ENCODE measurements at regions not wholly inside any gene's neighbourhood (a gene's known extent, or its start where the extent isn't known, plus 50 kb on each side); places are given as distances from the start of the nearest gene placed in this dataset.

- Histone ChIP-seq H3K4me1 (ENCODE audit: control insufficient read depth in 2 of 2, insufficient read depth in 2 of 2, low read length in 2 of 2) (peaks cover 0 to 10% of the 10 kb centered on the region in 2 donors), H3K4me3 (ENCODE audit: low read length in 2 of 2) (no peak overlapping the region), H3K27me3 (ENCODE audit: control insufficient read depth in 2 of 2, insufficient read depth in 2 of 2, low read length in 2 of 2) (no peaks in the 10 kb centered on the region), H3K27ac (ENCODE audit: low read depth in 2 of 2, low read length in 2 of 2) (no peak overlapping the region), H3K9ac (ENCODE audit: low read depth in 1 of 2, low read length in 2 of 2) (no peak overlapping the region), H3K9me3 (ENCODE audit: control insufficient read depth in 2 of 2, low read length in 2 of 2) (no peaks in the 10 kb centered on the region), H3K36me3 (ENCODE audit: control insufficient read depth in 2 of 2, insufficient read depth in 2 of 2, low read length in 2 of 2) (no peaks in the 10 kb centered on the region)
These were observed 119.5 kb downstream of the TM9SF2 start for GRCh38 chr13:99620806-99621205.

GRCh38 chr13:99619207-99619606 lies 117.9 kb downstream of the TM9SF2 start:
- Histone ChIP-seq H3K4me3 (ENCODE audit: low read length in 2 of 2) (no peak overlapping the region), H3K27me3 (ENCODE audit: control insufficient read depth in 2 of 2, insufficient read depth in 2 of 2, low read length in 2 of 2) (no peaks in the 10 kb centered on the region), H3K27ac (ENCODE audit: low read depth in 2 of 2, low read length in 2 of 2) (no peak overlapping the region), H3K9me3 (ENCODE audit: control insufficient read depth in 2 of 2, low read length in 2 of 2) (no peaks in the 10 kb centered on the region), H3K4me1 (ENCODE audit: control insufficient read depth in 2 of 2, insufficient read depth in 2 of 2, low read length in 2 of 2) (peaks cover 0 to 10% of the 10 kb centered on the region in 2 donors), H3K9ac (ENCODE audit: low read depth in 1 of 2, low read length in 2 of 2) (no peak overlapping the region), H3K36me3 (ENCODE audit: control insufficient read depth in 2 of 2, insufficient read depth in 2 of 2, low read length in 2 of 2) (no peaks in the 10 kb centered on the region)

- H3K9ac ChIP-seq (ENCODE audit: low read depth in 1 of 2, low read length in 2 of 2), result no peak overlapping the region
- no peak overlapping the region for H3K27ac ChIP-seq (ENCODE audit: low read depth in 2 of 2, low read length in 2 of 2)
- no peaks in the 10 kb centered on the region for H3K27me3 ChIP-seq (ENCODE audit: control insufficient read depth in 2 of 2, insufficient read depth in 2 of 2, low read length in 2 of 2)
- no peak overlapping the region for H3K4me3 ChIP-seq (ENCODE audit: low read length in 2 of 2)
- H3K4me1 ChIP-seq (ENCODE audit: control insufficient read depth in 2 of 2, insufficient read depth in 2 of 2, low read length in 2 of 2), result peaks cover 0 to 10% of the 10 kb centered on the region in 2 donors
- no peaks in the 10 kb centered on the region for H3K9me3 ChIP-seq (ENCODE audit: control insufficient read depth in 2 of 2, low read length in 2 of 2)
- H3K36me3 ChIP-seq (ENCODE audit: control insufficient read depth in 2 of 2, insufficient read depth in 2 of 2, low read length in 2 of 2), result no peaks in the 10 kb centered on the region
These were observed 116.4 kb downstream of the TM9SF2 start for GRCh38 chr13:99617474-99618255.

GRCh38 chr13:99614465-99614885 lies 113.2 kb downstream of the TM9SF2 start:
- no peak overlapping the region for H3K9ac ChIP-seq (ENCODE audit: low read depth in 1 of 2, low read length in 2 of 2)
- H3K4me1 ChIP-seq (ENCODE audit: control insufficient read depth in 2 of 2, insufficient read depth in 2 of 2, low read length in 2 of 2), result peaks cover 0 to 10% of the 10 kb centered on the region in 2 donors
- no peak overlapping the region for H3K27ac ChIP-seq (ENCODE audit: low read depth in 2 of 2, low read length in 2 of 2)
- no peak overlapping the region for H3K4me3 ChIP-seq (ENCODE audit: low read length in 2 of 2)
- H3K27me3 ChIP-seq (ENCODE audit: control insufficient read depth in 2 of 2, insufficient read depth in 2 of 2, low read length in 2 of 2), result no peaks in the 10 kb centered on the region
- H3K36me3 ChIP-seq (ENCODE audit: control insufficient read depth in 2 of 2, insufficient read depth in 2 of 2, low read length in 2 of 2), result no peaks in the 10 kb centered on the region
- H3K9me3 ChIP-seq (ENCODE audit: control insufficient read depth in 2 of 2, low read length in 2 of 2), result no peaks in the 10 kb centered on the region
